ENCODE measurements at regions not wholly inside any gene's neighbourhood (a gene's known extent, or its start where the extent isn't known, plus 50 kb on each side); places are given as distances from the start of the nearest gene placed in this dataset.

DNA sequence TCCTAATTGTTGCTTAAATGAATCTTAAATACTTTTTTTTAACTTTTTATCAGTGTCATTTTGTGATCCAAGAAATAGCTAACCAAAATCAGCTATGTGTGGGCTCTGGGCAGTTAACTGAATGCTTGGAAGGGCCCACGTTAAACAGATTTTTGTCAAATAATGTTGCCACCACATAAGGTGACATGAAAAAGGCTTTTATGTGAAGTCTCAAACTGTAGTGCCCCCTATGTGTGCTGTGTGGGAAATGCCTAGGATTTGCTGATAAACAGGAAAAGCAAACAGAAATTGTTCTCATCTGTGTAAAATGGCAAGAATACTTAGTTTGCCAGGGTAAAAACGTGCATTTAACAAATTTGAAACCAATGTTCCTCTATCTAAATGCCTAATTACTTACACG, 242.2 kb downstream of the ZNF516 start:
- DNase-seq = no peak

DNA sequence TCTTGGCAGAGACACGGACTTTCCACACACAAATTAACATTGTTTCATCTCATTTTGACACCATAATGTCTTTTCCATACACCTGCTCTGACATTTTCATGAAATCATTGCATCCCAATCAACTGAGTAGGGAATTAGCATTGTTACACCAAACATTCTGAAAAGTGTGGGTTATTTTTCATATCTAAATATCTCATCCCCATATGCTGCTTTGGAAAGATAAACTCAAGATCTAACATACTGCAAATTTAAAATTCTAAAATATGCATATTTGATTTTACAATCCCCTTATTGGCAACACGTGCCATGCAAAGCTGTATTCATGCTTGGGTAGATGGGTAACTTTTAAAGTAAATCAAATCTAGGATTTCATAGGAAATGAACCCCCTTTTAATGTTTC, 242.9 kb downstream of the ZNF516 start:
- DNase-seq = no peak

DNA sequence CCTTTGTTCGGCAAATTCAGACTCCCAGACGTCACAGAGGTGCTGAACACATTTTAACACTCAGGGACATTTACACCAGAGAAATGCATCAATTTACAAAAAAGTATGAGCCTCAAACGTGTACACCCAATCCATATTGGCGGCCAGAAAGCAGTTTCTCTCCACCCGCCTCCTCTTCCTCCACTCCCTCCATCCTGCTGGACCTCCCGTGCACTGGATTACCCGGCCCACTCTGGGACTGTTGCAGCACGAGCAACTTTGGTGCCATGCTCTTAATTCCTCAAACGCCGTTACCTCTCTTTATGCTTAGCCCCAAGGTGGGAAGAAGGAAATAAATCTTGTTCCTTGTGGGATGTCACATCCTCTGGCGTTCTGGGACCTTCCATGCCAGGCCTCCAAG, 243.4 kb downstream of the ZNF516 start:
- no peak for DNase-seq

DNA sequence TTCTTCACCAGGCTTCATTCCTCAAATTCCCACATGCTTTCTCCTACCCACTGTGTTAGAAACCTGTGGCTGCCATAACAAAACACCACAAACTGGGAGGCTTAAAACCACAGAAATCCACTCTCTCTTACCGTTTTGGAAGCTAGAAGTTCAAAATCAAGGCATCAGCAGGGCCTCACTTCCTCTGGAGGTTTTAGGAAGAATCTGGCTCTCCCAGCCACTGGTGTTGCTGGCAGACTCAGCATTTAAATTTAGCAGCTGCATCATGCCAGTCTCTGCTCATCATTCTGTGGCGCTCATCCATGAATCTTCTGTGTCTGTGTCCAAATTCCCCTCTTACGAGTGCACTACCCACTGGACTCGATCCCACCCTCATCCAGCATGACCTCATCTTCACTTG, 248.5 kb downstream of the ZNF516 start:
- DNase-seq = no peak

DNA sequence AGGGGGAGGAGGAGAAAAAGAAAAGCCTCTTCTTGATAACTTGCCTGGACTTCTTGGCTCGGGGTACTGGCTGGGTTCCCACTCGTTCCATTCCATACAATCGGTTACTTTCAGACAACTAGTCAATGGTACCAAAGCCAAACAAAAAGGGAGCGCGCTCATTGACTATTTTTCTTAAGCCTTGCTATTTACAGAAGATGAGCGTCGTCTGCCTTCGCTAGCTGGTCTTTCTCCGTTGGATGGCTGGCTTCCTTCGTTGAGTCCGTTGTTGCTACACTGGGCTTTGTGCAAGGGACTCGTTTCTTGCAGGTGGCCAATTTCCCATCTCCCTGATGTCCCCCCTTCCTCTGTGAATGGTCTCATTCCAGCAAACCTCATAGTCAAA, 260.4 kb downstream of the ZNF516 start:
- DNase-seq = no peak

GRCh38 chr18:76233876-76234675, 261.0 kb downstream of the ZNF516 start:
- DNase-seq = no peak

- DNase-seq = no peak
These were observed 261.6 kb downstream of the ZNF516 start for GRCh38 chr18:76233406-76233805.

DNA sequence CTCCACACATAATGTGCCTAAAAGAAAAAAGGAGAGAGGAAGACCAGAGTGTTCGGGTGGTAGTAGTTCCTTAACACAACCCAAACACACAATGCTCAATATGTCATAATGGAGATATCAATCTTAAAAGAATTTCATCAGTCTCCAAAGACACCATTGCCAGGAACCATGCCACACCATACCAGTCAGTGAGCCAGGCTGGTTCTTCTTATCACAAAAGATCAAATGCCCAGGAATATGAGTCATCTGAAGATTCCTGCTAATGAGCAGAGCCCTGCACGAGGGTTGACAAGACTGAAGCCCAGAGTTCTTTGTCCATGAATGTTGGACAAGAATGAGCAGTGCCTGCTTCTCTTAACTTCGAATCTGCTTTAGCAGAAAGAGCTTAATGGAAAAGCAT, 262.3 kb downstream of the ZNF516 start:
- DNase-seq = no peak

DNA sequence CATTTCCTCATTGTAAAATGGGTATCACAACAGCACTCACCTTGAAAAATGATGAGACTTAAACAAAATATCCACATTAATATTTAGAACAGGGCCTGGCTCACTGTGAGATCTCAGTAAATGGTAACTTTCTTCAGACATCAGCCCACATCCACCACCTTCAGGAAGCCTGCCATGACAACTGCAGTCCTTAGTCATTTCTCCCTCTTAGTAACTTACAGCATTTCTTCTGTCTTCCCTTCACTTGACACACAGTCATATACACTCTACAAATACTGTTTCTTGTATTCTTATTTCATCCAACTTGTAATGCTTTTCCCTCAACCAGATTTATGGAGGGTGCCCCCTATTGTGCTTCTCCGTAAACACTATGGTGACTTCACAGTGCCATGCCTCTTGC, 263.0 kb downstream of the ZNF516 start:
- DNase-seq = no peak

- DNase-seq = no peak
These were observed 263.6 kb downstream of the ZNF516 start for GRCh38 chr18:76231402-76231801.

DNA sequence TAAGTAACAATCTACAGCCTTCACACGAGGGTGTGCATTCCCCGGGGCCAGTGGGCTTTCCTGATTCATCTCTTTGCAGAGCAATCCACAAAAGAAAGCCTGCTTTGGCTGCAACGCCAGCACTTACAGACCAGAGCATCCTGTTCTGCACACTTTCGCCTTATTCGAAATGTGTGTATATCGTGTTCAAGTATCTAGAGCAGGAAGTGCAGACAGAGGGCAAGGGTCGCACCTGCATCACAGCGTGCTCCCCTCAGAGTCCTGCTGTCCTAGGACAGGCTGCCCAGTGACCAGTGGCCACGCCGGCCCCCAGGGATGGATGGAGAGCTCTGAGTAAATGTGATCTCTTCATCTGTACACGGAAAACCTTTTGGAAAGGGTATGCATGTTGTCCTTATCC, 264.3 kb downstream of the ZNF516 start:
- DNase-seq = no peak

GRCh38 chr18:76228716-76229115, 266.3 kb downstream of the ZNF516 start:
- DNase-seq = no peak

- no peak for DNase-seq
These were observed 267.3 kb downstream of the ZNF516 start for GRCh38 chr18:76227759-76228158.

DNA sequence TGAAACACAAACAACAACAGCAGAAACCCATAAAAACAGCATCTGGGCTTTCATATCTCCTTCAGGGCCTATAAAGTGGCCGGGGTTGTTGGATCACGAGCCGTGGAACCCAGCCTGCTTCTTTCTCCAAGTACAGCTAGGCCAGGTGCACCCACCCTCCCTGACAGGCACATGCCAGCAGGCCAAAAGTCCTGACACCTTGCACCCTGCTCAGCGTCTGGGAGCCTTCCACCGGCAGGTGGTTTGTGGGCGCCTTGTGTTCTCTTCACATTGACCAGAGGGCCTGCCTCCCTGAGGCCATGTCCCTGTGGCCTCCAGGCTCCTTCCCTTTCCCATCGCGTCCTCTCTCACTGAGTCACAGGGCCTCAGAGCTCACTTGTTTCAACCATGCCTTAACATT, 271.6 kb downstream of the ZNF516 start:
- no peak for DNase-seq

GRCh38 chr18:76219023-76219422, 276.0 kb downstream of the ZNF516 start:
- no peak for DNase-seq

GRCh38 chr18:76216096-76216495, 278.9 kb downstream of the ZNF516 start:
- no peak for DNase-seq

DNA sequence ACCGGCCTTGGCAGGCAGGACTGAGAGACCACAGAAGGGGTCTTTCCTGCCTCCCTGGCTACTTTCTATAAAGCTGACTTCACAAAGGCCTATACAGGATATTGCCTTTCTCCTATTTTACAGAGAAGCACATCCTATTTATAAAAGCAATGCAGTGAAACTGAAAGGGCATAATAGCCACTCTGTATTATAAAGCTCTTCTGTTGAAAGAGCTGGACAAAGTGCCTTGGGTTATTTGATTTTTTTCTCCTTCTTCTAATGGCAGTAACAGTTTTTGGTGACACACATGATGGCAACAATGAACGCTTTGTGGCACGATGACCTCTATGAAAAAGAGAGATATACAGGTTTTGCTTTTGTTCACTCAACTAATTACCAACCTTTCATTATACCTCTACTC, 281.1 kb downstream of the ZNF516 start:
- DNase-seq = no peak

- no peak for DNase-seq
These were observed 282.1 kb downstream of the ZNF516 start for GRCh38 chr18:76212960-76213359.

- no peak for DNase-seq
These were observed 285.4 kb downstream of the ZNF516 start for GRCh38 chr18:76209597-76209996.

DNA sequence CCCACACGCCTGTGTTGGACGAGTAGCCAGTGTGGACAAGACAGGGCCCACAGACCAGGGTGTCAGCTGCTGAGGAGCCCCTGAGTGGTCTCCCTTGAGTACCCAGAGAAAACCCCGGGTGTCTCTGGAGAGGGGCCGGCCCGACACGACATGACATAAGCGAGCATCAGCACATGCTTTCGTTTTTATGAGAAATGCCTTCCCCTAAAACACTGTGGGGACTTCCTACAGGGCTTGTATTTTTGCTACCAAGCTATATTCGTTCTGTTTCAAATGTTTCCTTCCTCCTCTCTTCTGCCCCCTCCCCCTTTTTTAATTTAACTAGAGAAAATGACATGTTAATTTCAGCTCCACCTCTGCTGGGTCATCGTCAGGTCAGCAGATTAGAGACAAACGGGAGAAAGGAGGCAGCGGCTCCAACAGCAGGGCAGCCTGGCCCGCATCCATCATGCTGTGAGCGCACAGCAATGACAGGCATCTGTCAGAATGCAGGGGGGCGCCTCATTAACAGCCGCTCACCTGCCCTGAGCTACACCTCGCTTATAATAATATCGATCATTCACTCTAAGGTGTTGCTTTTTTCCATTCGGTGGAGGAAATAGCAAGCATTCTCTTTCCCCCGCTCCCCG, 286.2 kb downstream of the ZNF516 start:
- no peak for DNase-seq

- no peak for DNase-seq
These were observed 289.1 kb downstream of the ZNF516 start for GRCh38 chr18:76205906-76206305.

DNA sequence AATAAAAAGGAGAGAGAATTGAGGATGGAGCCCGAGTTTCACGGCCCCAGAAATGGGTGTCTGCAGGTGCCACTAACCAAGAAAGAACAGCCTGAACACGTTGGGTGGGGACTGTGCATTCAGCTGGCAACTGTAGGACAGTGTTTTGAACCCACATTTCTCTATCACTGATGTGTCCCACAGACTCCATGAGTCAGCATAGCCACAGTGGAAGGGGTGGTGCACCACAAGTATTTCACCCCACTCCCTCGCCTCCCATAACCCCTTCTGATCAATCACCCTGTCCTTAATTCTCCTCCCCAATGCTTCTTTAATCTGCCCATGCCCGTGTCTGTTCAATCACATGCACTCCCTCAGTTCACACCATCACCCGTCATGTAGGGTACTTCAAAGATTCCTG, 291.5 kb downstream of the ZNF516 start:
- no peak for DNase-seq

DNA sequence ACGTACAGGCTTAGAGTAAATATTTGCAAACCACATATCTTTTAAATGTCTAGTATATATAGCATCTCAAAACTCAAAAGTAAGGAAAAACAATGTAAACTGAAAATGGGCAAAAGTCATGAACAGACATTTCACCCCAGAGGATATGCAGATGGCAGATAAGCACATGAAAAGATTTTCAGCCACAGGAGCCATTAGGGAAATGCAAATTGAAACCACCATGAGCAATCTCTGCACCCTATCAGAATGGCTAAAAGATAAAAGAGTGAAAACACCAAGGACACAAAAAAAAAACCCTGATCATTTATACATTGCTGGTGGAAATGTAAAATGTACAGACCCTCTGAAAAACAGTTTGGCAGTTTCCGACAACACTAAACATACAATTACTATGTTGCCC, 292.7 kb downstream of the ZNF516 start:
- DNase-seq = no peak

DNA sequence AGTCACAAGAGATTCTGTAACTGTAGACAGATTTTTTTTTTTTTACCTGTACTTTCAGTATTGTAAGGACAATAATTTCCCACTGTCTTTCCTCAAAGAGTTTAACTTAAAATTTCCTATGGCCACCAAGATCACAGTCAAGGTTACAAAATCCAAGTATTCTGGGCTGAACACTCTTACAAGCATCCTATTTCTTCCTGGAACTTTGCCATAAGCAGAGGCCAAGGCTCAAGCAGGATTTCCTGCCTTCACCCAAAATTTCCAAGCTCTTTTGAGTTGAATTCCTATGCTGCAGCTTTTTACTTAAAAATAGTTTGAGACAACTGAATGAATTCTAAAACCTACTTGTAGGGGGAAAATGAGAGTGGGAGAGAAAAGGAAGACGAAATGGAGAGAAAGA, 299.4 kb downstream of the ZNF516 start:
- no peak for DNase-seq

GRCh38 chr18:76188097-76188496, 306.9 kb downstream of the ZNF516 start:
- DNase-seq = no peak

Measured in CD4-positive, alpha-beta T cell treated with Interleukin-4 for 1 hour (primary cell).